ENCODE measurements at regions not wholly inside any gene's neighbourhood (a gene's known extent, or its start where the extent isn't known, plus 50 kb on each side); places are given as distances from the start of the nearest gene placed in this dataset.
"Not testable (repeated sequence)": the region's sequence is repeated elsewhere in the genome, so short reads cannot be mapped to it uniquely, and the experiment has no call there.

GRCh38 chr13:18240086-18240485 is 941.5 kb downstream of the TUBA3C start:
- H3K4me2 ChIP-seq (ENCODE audit: insufficient read depth, low read length); H4K20me1 ChIP-seq (replicated peaks; ENCODE audit: control insufficient read depth, extremely low read depth, insufficient read depth, low read length); H3K9me1 ChIP-seq (replicated peaks; ENCODE audit: control insufficient read depth, extremely low read depth, insufficient read depth, low read length); dilution Hi-C loops (cut with MboI; ENCODE audit: extremely low pct_ligation_motif_present, low sequenced_read_pairs); H3K4me3 ChIP-seq (replicated peaks in 1 of 3; ENCODE audit: insufficient read depth in 1 of 3, low read depth in 1 of 3, low read length in 3 of 3); H3K9me3 ChIP-seq (replicated peaks; ENCODE audit: control insufficient read depth, insufficient read depth, low read length); H3K27ac ChIP-seq (ENCODE audit: insufficient read depth, low read depth, low read length); H3K4me1 ChIP-seq (ENCODE audit: control insufficient read depth, extremely low read depth, insufficient read depth, low read length); H3K9ac ChIP-seq (replicated peaks; ENCODE audit: extremely low read depth, insufficient read depth, low read length); BruUV-seq (replicated peaks); H3K79me2 ChIP-seq (ENCODE audit: control insufficient read depth, insufficient read depth, low read length); CTCF ChIA-PET; intact Hi-C loops (cut with micrococcal nuclease); H3K27me3 ChIP-seq (ENCODE audit: control insufficient read depth in 2 of 2, insufficient read depth in 2 of 2, low read length in 2 of 2); POLR2A ChIA-PET; FAIRE-seq; DNase-seq (ENCODE audit: low read depth, low spot score); H3K36me3 ChIP-seq (ENCODE audit: control insufficient read depth in 2 of 2, extremely low read depth in 1 of 2, insufficient read depth in 2 of 2, low read length in 2 of 2); H2AFZ ChIP-seq (ENCODE audit: low read depth, low read length): not testable (repeated sequence)

- BruUV-seq (replicated peaks); H3K9ac ChIP-seq (replicated peaks; ENCODE audit: extremely low read depth, insufficient read depth, low read length); DNase-seq (ENCODE audit: low read depth, low spot score); H3K9me1 ChIP-seq (replicated peaks; ENCODE audit: control insufficient read depth, extremely low read depth, insufficient read depth, low read length); H3K4me2 ChIP-seq (ENCODE audit: insufficient read depth, low read length); H3K4me1 ChIP-seq (ENCODE audit: control insufficient read depth, extremely low read depth, insufficient read depth, low read length); CTCF ChIA-PET; POLR2A ChIA-PET; H3K79me2 ChIP-seq (ENCODE audit: control insufficient read depth, insufficient read depth, low read length); H4K20me1 ChIP-seq (replicated peaks; ENCODE audit: control insufficient read depth, extremely low read depth, insufficient read depth, low read length); H3K4me3 ChIP-seq (replicated peaks in 1 of 3; ENCODE audit: insufficient read depth in 1 of 3, low read depth in 1 of 3, low read length in 3 of 3); H3K27me3 ChIP-seq (ENCODE audit: control insufficient read depth in 2 of 2, insufficient read depth in 2 of 2, low read length in 2 of 2); H3K36me3 ChIP-seq (ENCODE audit: control insufficient read depth in 2 of 2, extremely low read depth in 1 of 2, insufficient read depth in 2 of 2, low read length in 2 of 2); intact Hi-C loops (cut with micrococcal nuclease); H3K27ac ChIP-seq (ENCODE audit: insufficient read depth, low read depth, low read length); dilution Hi-C loops (cut with MboI; ENCODE audit: extremely low pct_ligation_motif_present, low sequenced_read_pairs); H2AFZ ChIP-seq (ENCODE audit: low read depth, low read length); FAIRE-seq: not testable (repeated sequence)
- peaks cover 14% of the 10 kb centered on the region for H3K9me3 ChIP-seq (replicated peaks; ENCODE audit: control insufficient read depth, insufficient read depth, low read length)
These were observed 943.0 kb downstream of the TUBA3C start for GRCh38 chr13:18238586-18238985.

DNA sequence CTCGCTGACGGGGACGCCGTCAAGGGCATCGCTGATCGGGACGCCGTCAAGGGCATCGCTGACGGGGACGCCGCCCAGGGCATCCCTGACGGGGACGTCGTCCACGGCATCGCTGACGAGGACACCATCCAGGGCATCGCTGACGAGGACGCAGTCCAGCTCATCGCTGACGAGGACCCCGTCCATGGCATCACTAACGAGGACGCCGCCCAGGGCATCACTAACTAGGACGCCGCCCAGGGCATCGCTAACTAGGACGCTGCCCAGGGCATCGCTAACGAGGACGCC is 945.2 kb downstream of the TUBA3C start:
- no peak overlapping the region for H2AFZ ChIP-seq (ENCODE audit: low read depth, low read length)
- dilution Hi-C loops (cut with MboI; ENCODE audit: extremely low pct_ligation_motif_present, low sequenced_read_pairs) (no loop called here), intact Hi-C loops (cut with micrococcal nuclease) (no loop called here)
- TF ChIP-seq MYC (IDR thresholded peaks at IDR 0.05; ENCODE audit: low read depth, low read length): no peak
- TF ChIP-seq JUN (IDR thresholded peaks at IDR 0.05; ENCODE audit: borderline replicate concordance, insufficient read depth, insufficient read length, low read depth): no peak
- TF ChIP-seq, protein P1, sequence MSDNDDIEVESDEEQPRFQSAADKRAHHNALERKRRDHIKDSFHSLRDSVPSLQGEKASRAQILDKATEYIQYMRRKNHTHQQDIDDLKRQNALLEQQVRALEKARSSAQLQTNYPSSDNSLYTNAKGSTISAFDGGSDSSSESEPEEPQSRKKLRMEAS (IDR thresholded peaks at IDR 0.05; ENCODE audit: insufficient read depth, insufficient read length): no peak
- no peak for TF ChIP-seq GATA2 (IDR thresholded peaks at IDR 0.05; ENCODE audit: insufficient read depth, insufficient read length, low read depth, low read length)
- CTCF ChIA-PET: no interaction called here
- H3K9ac ChIP-seq (replicated peaks; ENCODE audit: extremely low read depth, insufficient read depth, low read length): no peak overlapping the region
- no peaks in the 10 kb centered on the region for H3K36me3 ChIP-seq (ENCODE audit: control insufficient read depth in 2 of 2, extremely low read depth in 1 of 2, insufficient read depth in 2 of 2, low read length in 2 of 2)
- no peaks in the 10 kb centered on the region for H3K9me1 ChIP-seq (replicated peaks; ENCODE audit: control insufficient read depth, extremely low read depth, insufficient read depth, low read length)
- peaks cover 20% of the 10 kb centered on the region for H3K9me3 ChIP-seq (replicated peaks; ENCODE audit: control insufficient read depth, insufficient read depth, low read length)
- POLR2A ChIA-PET: no interaction called here
- H3K27ac ChIP-seq (ENCODE audit: insufficient read depth, low read depth, low read length): no peak overlapping the region
- no peaks in the 10 kb centered on the region for H4K20me1 ChIP-seq (replicated peaks; ENCODE audit: control insufficient read depth, extremely low read depth, insufficient read depth, low read length)
- FAIRE-seq (no peak), DNase-seq (ENCODE audit: low read depth, low spot score) (no peak)
- no TSS peak for BruUV-seq (replicated peaks)
- H3K4me1 ChIP-seq (ENCODE audit: control insufficient read depth, extremely low read depth, insufficient read depth, low read length): no peaks in the 10 kb centered on the region
- H3K27me3 ChIP-seq (ENCODE audit: control insufficient read depth in 2 of 2, insufficient read depth in 2 of 2, low read length in 2 of 2): no peaks in the 10 kb centered on the region
- no peak overlapping the region for H3K4me3 ChIP-seq (replicated peaks in 1 of 3; ENCODE audit: insufficient read depth in 1 of 3, low read depth in 1 of 3, low read length in 3 of 3)
- no peak overlapping the region for H3K4me2 ChIP-seq (ENCODE audit: insufficient read depth, low read length)
- H3K79me2 ChIP-seq (ENCODE audit: control insufficient read depth, insufficient read depth, low read length): no peaks in the 10 kb centered on the region
